Panc1 (cell line): ENCODE measurements at regions not wholly inside any gene's neighbourhood (a gene's known extent, or its start where the extent isn't known, plus 50 kb on each side); places are given as distances from the start of the nearest gene placed in this dataset.

Source experiments
- POLR2AphosphoS5 ChIP-seq: IDR thresholded peaks from 2 replicates; pipeline ENCODE4 v1.6.1; 2012; ENCODE audit warnings: mild to moderate bottlenecking, low read depth, low read length, moderate library complexity
- TF ChIP-seq, protein P1 (sequence below): fragments of 450-650 bp; IDR thresholded peaks from 2 replicates; pipeline ENCODE4 v1.5.1; 2017; ENCODE audit warnings: mild to moderate bottlenecking
- TF ChIP-seq, protein P2 (sequence below), 2 experiments: IDR thresholded peaks; 2 replicates each; pipeline ENCODE4 v1.6.1; 2011 to 2012; ENCODE audit warnings: low read depth in 2 of 2, control low read depth in 1 of 2, low read length in 1 of 2, mild to moderate bottlenecking in 1 of 2, moderate library complexity in 1 of 2; ENCODE audit not compliant: insufficient read depth in 1 of 2

DNA sequence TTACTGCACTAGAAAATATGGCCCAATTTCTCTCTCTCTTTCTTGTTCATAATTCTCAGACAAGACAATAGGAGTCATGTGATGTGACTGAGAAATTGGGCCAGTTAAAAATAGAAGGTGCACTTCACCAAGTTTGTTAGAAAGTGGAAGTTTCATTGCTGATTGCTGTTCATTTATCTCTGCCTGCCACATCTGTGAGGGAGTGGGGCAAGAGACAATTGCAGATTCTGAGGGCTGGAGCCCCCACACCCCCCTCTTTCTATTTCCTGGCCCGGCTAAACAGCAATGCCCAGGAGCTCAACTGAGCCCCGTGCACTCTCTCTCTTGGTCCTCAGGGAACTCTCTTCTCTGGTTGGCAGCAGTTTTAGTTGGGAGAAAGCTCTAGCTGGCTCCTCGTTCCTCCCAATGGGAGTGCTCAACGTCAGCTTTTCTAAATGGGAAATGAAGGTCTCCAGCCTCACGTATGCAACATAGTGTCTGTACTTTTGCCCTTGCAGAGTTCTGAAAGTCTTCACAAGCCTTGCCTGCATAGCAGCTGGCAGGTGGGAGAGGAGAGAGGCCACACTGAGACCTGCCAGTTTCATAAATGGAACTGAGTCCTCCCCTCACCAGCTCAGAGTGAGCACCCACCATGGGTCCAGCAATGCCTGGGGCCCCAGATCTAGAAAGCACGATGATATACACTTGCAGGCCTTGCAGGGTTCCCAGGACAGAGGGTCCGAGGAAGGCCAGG is 115.7 kb downstream of the MYCN start:
- TF ChIP-seq, protein P1, sequence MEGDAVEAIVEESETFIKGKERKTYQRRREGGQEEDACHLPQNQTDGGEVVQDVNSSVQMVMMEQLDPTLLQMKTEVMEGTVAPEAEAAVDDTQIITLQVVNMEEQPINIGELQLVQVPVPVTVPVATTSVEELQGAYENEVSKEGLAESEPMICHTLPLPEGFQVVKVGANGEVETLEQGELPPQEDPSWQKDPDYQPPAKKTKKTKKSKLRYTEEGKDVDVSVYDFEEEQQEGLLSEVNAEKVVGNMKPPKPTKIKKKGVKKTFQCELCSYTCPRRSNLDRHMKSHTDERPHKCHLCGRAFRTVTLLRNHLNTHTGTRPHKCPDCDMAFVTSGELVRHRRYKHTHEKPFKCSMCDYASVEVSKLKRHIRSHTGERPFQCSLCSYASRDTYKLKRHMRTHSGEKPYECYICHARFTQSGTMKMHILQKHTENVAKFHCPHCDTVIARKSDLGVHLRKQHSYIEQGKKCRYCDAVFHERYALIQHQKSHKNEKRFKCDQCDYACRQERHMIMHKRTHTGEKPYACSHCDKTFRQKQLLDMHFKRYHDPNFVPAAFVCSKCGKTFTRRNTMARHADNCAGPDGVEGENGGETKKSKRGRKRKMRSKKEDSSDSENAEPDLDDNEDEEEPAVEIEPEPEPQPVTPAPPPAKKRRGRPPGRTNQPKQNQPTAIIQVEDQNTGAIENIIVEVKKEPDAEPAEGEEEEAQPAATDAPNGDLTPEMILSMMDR: no peak
- no peak for TF ChIP-seq POLR2AphosphoS5
- TF ChIP-seq, protein P2, sequence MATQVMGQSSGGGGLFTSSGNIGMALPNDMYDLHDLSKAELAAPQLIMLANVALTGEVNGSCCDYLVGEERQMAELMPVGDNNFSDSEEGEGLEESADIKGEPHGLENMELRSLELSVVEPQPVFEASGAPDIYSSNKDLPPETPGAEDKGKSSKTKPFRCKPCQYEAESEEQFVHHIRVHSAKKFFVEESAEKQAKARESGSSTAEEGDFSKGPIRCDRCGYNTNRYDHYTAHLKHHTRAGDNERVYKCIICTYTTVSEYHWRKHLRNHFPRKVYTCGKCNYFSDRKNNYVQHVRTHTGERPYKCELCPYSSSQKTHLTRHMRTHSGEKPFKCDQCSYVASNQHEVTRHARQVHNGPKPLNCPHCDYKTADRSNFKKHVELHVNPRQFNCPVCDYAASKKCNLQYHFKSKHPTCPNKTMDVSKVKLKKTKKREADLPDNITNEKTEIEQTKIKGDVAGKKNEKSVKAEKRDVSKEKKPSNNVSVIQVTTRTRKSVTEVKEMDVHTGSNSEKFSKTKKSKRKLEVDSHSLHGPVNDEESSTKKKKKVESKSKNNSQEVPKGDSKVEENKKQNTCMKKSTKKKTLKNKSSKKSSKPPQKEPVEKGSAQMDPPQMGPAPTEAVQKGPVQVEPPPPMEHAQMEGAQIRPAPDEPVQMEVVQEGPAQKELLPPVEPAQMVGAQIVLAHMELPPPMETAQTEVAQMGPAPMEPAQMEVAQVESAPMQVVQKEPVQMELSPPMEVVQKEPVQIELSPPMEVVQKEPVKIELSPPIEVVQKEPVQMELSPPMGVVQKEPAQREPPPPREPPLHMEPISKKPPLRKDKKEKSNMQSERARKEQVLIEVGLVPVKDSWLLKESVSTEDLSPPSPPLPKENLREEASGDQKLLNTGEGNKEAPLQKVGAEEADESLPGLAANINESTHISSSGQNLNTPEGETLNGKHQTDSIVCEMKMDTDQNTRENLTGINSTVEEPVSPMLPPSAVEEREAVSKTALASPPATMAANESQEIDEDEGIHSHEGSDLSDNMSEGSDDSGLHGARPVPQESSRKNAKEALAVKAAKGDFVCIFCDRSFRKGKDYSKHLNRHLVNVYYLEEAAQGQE (IDR thresholded peaks at IDR 0.05; ENCODE audit: insufficient read depth in 1 of 2, low read depth in 2 of 2, low read length in 1 of 2): no peak
